LNCaP clone FGC (cell line): ENCODE measurements at regions not wholly inside any gene's neighbourhood (a gene's known extent, or its start where the extent isn't known, plus 50 kb on each side); places are given as distances from the start of the nearest gene placed in this dataset.

Experiments used
- DNase-seq: peaks from one replicate; pipeline ENCODE4 v3.0.0-alpha.2; 2011; ENCODE audit warnings: low read depth
- H3K4me3 ChIP-seq: 2 replicates; pipeline ENCODE4 v1.5.1; 2011; ENCODE audit warnings: mild to moderate bottlenecking, low read depth, low read length, control low read depth
- CTCF ChIP-seq: IDR thresholded peaks from 2 replicates; pipeline ENCODE4 v1.5.1; 2012; ENCODE audit warnings: mild to moderate bottlenecking; ENCODE audit not compliant: control insufficient read depth, insufficient read depth; ENCODE audit errors: extremely low read depth

GRCh38 chr5:159638954-159639559, 277.2 kb upstream of the ADRA1B start:
- no peak for DNase-seq
- TF ChIP-seq CTCF, result no peak
- H3K4me3 ChIP-seq, result no peak overlapping the region

- no peak overlapping the region for H3K4me3 ChIP-seq
- DNase-seq, result no peak
- TF ChIP-seq CTCF, result no peak
Observed at GRCh38 chr5:159639590-159639989, 276.7 kb upstream of the ADRA1B start.

- no peak for TF ChIP-seq CTCF
- DNase-seq, result no peak
- H3K4me3 ChIP-seq, result no peak overlapping the region
Observed at GRCh38 chr5:159640446-159640845, 275.8 kb upstream of the ADRA1B start.

- TF ChIP-seq CTCF, result no peak
- DNase-seq, result no peak
- H3K4me3 ChIP-seq, result no peak overlapping the region
Observed at GRCh38 chr5:159640921-159641320, 275.4 kb upstream of the ADRA1B start.

- no peak for DNase-seq
- H3K4me3 ChIP-seq, result no peak overlapping the region
- TF ChIP-seq CTCF, result no peak
Observed at GRCh38 chr5:159641371-159642039, 274.8 kb upstream of the ADRA1B start.

GRCh38 chr5:159642379-159642778, 273.9 kb upstream of the ADRA1B start:
- TF ChIP-seq CTCF, result no peak
- no peak for DNase-seq
- H3K4me3 ChIP-seq, result no peak overlapping the region

GRCh38 chr5:159644053-159644452, 272.2 kb upstream of the ADRA1B start:
- TF ChIP-seq CTCF, result no peak
- DNase-seq, result no peak
- H3K4me3 ChIP-seq, result no peak overlapping the region
